Heart left ventricle (tissue), 16 donors: ENCODE measurements at regions not wholly inside any gene's neighbourhood (a gene's known extent, or its start where the extent isn't known, plus 50 kb on each side); places are given as distances from the start of the nearest gene placed in this dataset.

Source experiments
- ATAC-seq, 4 donors: fragments of 200-7000 bp; cut with Tn5 transposase; one replicate each; pipeline ENCODE4 v1.9.1; 2020 to 2022; ENCODE audit warnings: moderate library complexity in 4 of 4, mild to moderate bottlenecking in 3 of 4, moderate number of reproducible peaks in 1 of 4
- DNase-seq, 5 donors: peaks; one replicate each; pipeline ENCODE4 v3.0.0-alpha.2; 2020
- H3K27ac ChIP-seq, 12 donors: fragments of 200-600 bp; sonication (generic) in 4 of 12; one replicate each; pipeline versions ENCODE4 v1.5.0 to v1.8.0; 2016 to 2022; ENCODE audit warnings: mild to moderate bottlenecking in 2 of 12
- H3K27me3 ChIP-seq, 9 donors: fragments of 200-600 bp; sonication (generic) in 2 of 9; one replicate each; pipeline versions ENCODE4 v1.5.1 to v1.8.0; 2016 to 2022; ENCODE audit warnings: mild to moderate bottlenecking in 3 of 9
- H3K36me3 ChIP-seq, 9 donors: fragments of 200-600 bp; sonication (generic) in 2 of 9; one replicate each; pipeline versions ENCODE4 v1.5.0 to v1.8.0; 2018 to 2022; ENCODE audit warnings: mild to moderate bottlenecking in 2 of 9
- H3K4me1 ChIP-seq, 12 donors: fragments of 200-600 bp; sonication (generic) in 4 of 12; one replicate each; pipeline versions ENCODE4 v1.5.0 to v1.8.0; 2016 to 2022; ENCODE audit warnings: mild to moderate bottlenecking in 3 of 12
- H3K4me3 ChIP-seq, 12 donors: fragments of 200-600 bp; sonication (generic) in 4 of 12; one replicate each; pipeline versions ENCODE4 v1.5.0 to v1.8.0; 2017 to 2022; ENCODE audit warnings: mild to moderate bottlenecking in 9 of 12, moderate library complexity in 4 of 12
- H3K9me3 ChIP-seq, 12 donors: fragments of 200-600 bp; sonication (generic) in 4 of 12; one replicate each; pipeline versions ENCODE4 v1.5.0 to v1.8.0; 2016 to 2022; ENCODE audit warnings: mild to moderate bottlenecking in 1 of 12
- CTCF ChIP-seq, 12 donors: fragments of 200-600 bp; sonication (generic) in 4 of 12; IDR thresholded peaks; one replicate each; pipeline versions ENCODE4 v1.5.0 to v1.8.0; 2018 to 2022; ENCODE audit warnings: antibody characterized with exemption in 12 of 12, mild to moderate bottlenecking in 5 of 12
- POLR2A ChIP-seq, 2 donors: fragments of 450-650 bp; IDR thresholded peaks; one replicate each; pipeline ENCODE4 v1.6.1; 2017; ENCODE audit warnings: antibody characterized with exemption in 2 of 2, mild to moderate bottlenecking in 2 of 2, moderate library complexity in 2 of 2
- WGBS, 4 donors: extraction: QIAGEN DNeasy Blood & Tissue Kit in 2 of 4; methylation state at CpG; one replicate each; pipeline versions ENCODE4 v1.1.5 to v1.1.7; 2013 to 2018; 5-methylcytosine and 5-hydroxymethylcytosine counted together
- intact Hi-C, 10 donors: fragments of 100-400 bp; cut with DNase I; formaldehyde crosslinking; loops; one replicate each; pipeline versions ENCODE4 v1.11.1 to v1.14.2; 2022
- donor health status: ischemic (EF 13 %, LVEDD 7.1; RV severe dilation, severe dysfunction).
- donor health status: healthy with polysubstance abuse.
- donor health status: DM: no; HTN: yes; CAD: no.
- donor health status: DM: no; HTN: no; CAD: no.
- donor health status: ischemic (EF 25% LVEDD 6.9; RV normal size, moderate dysfunction).
- donor health status: ischemic (EF 25% LVEDD 5.7; RV mildly dilated, moderate dysfunction).
- donor health status: healthy.
- donor health status: DM: yes; HTN: yes; CAD: no.
- donor health status: ischemic (EF 35%, LVEDD 5.7; RV mildly dilated, moderate dysfunction).
- donor health status: nonischemic (EF 11% LVEDD 7.7; RV severe dilation, severe dysfunction).
- donor health status: DM: yes; HTN: yes; CAD: no.
- donor health status: PGD.
- donor health status: ischemic (EF 29% LVEDD 5.4; RV normal size, mild dysfunction).
- donor health status: nonischemic (EF 23%, LVEDD 6.1; RV moderate dilation, normal function).

- H3K9me3 ChIP-seq: no peaks in the 10 kb centered on the region
- H3K4me3 ChIP-seq: no peak overlapping the region
- H3K36me3 ChIP-seq: no peaks in the 10 kb centered on the region
- DNase-seq: no peak
- no peak overlapping the region for H3K27ac ChIP-seq
- ATAC-seq: no peak
- 71 to 80% (median 73%) methylated on average over 5 of the region's 5 CpGs for WGBS, 4 donors
- intact Hi-C loops: no loop called here
- no peaks in the 10 kb centered on the region for H3K27me3 ChIP-seq
- no peaks in the 10 kb centered on the region for H3K4me1 ChIP-seq
- no peak for TF ChIP-seq CTCF (IDR thresholded peaks at IDR 0.05)
- TF ChIP-seq POLR2A (IDR thresholded peaks at IDR 0.05): no peak
Measured at GRCh38 chr10:9596368-9596920, 1421.2 kb upstream of the CELF2 start.

GRCh38 chr10:9602998-9603397, 1414.7 kb upstream of the CELF2 start:
- TF ChIP-seq CTCF (IDR thresholded peaks at IDR 0.05) (no peak), POLR2A (IDR thresholded peaks at IDR 0.05) (no peak)
- Histone ChIP-seq H3K4me3 (no peak overlapping the region), H3K27ac (no peak overlapping the region), H3K27me3 (no peaks in the 10 kb centered on the region), H3K36me3 (no peaks in the 10 kb centered on the region), H3K4me1 (no peaks in the 10 kb centered on the region), H3K9me3 (no peaks in the 10 kb centered on the region)
- WGBS, 4 donors: 77 to 86% (median 83%) methylated on average over 9 of the region's 9 CpGs
- intact Hi-C loops: no loop called here
- DNase-seq (no peak), ATAC-seq (no peak)

GRCh38 chr10:9603972-9604371, 1413.7 kb upstream of the CELF2 start:
- H3K4me3 ChIP-seq: no peak overlapping the region
- 75 to 82% (median 81%) methylated on average over 2 of the region's 2 CpGs for WGBS, 4 donors
- H3K27ac ChIP-seq: no peak overlapping the region
- H3K9me3 ChIP-seq: no peaks in the 10 kb centered on the region
- intact Hi-C loops: no loop called here
- TF ChIP-seq CTCF (IDR thresholded peaks at IDR 0.05) (no peak), POLR2A (IDR thresholded peaks at IDR 0.05) (no peak)
- H3K36me3 ChIP-seq: no peaks in the 10 kb centered on the region
- no peaks in the 10 kb centered on the region for H3K4me1 ChIP-seq
- ATAC-seq: no peak
- no peak for DNase-seq
- H3K27me3 ChIP-seq: no peaks in the 10 kb centered on the region

- Histone ChIP-seq H3K27ac (no peak overlapping the region), H3K4me1 (no peaks in the 10 kb centered on the region), H3K27me3 (no peaks in the 10 kb centered on the region), H3K9me3 (no peaks in the 10 kb centered on the region), H3K36me3 (no peaks in the 10 kb centered on the region), H3K4me3 (no peak overlapping the region)
- intact Hi-C loops: no loop called here
- no peak for DNase-seq
- TF ChIP-seq CTCF (IDR thresholded peaks at IDR 0.05): no peak
- no peak for TF ChIP-seq POLR2A (IDR thresholded peaks at IDR 0.05)
- WGBS, 4 donors: 69 to 77% (median 73%) methylated on average over 2 of the region's 2 CpGs
- no peak for ATAC-seq
Measured at GRCh38 chr10:9605231-9605630, 1412.4 kb upstream of the CELF2 start.
